NCI-H1417 treated with DMSO at 0.1 percent for 48 hours (cell line): ENCODE measurements at regions not wholly inside any gene's neighbourhood (a gene's known extent, or its start where the extent isn't known, plus 50 kb on each side); places are given as distances from the start of the nearest gene placed in this dataset.
A peak's percentile ranks its signal among the peaks of the same experiment; 100 is the strongest.
"Not testable (repeated sequence)": the region's sequence is repeated elsewhere in the genome, so short reads cannot be mapped to it uniquely, and the experiment has no call there.

Experiments
- DNase-seq: peaks from one replicate; lab custom pipeline; 2025; lab: John Stamatoyannopoulos, UW

- not testable (repeated sequence) for DNase-seq
These were observed 234.4 kb upstream of the EDNRA start for GRCh38 chr4:147246528-147246927.

GRCh38 chr4:147247579-147247978 is 233.3 kb upstream of the EDNRA start:
- DNase-seq = no peak

DNA sequence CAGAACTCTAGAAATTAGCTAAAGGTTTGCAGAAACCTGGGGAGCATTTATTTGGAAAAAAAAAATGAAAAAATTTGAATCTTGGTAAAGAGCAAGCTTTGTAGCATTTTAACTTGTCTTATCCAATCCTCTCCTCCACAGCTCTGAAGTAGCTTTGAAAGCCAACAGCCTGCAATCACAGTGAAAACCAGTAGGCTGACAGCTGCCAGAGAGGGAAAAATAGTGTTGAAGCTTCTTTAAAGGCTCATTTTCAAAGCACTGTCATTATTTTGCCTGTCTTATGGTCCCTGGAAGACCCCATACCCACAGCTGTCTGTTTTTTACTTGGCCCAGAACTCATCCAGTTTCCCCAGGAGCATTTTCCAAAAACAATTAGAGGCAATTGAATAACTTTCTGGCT is 230.8 kb upstream of the EDNRA start:
- no peak for DNase-seq

GRCh38 chr4:147255268-147255667 is 225.6 kb upstream of the EDNRA start:
- not testable (repeated sequence) for DNase-seq

DNA sequence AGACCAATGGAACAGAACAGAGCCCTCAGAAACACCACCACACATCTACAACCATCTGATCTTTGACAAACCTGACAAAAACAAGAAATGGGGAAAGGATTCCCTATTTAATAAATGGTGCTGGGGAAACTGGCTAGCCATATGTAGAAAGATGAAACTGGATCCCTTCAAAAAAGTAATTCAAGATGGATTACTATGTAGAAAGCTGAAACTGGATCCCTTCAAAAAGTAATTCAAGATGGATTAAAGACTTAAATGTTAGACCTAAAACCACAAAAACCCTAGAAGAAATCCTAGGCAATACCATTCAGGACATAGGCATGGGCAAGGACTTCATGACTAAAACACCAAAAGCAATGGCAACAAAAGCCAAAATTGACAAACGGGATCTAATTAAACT is 221.6 kb upstream of the EDNRA start:
- not testable (repeated sequence) for DNase-seq

GRCh38 chr4:147284256-147284835 is 196.6 kb upstream of the EDNRA start:
- no peak for DNase-seq

DNA sequence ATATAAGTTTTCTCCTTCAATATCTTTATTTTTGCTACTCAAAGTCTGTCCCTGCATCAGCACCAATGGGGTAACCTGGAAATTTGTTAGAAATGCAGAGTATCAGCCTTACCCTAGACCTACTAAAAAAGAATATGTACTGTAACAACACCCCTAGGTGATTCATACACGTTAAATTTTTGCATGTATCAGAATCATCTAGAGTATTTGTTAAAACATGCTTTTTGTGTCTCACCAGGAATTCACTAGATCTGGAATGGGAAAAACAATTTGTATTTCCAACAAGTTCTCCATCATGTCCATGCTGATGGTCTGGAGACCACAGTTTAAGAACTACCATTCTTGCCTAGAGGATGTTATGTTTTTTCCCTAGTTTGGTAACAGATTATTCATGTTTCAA is 196.0 kb upstream of the EDNRA start:
- no peak for DNase-seq

DNA sequence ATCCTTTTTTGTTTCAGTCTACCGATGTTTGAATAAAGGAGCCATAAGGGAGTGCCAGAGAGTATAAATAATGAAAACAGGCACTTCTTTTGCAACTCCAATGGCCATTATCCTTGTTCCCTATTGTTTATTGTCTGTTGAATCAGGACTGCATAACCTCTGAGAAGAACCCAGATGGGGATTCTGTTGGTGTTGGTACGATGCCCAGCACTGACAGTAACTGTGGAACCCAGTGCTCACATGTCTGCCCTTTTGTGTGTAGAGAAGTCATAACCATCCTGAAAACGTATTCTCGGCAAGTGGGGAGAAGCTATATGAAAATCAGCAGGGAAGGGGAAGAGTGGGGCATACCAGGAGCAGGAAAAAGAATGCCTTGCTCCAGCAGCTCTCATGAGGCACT is 195.1 kb upstream of the EDNRA start:
- DNase-seq = no peak

DNA sequence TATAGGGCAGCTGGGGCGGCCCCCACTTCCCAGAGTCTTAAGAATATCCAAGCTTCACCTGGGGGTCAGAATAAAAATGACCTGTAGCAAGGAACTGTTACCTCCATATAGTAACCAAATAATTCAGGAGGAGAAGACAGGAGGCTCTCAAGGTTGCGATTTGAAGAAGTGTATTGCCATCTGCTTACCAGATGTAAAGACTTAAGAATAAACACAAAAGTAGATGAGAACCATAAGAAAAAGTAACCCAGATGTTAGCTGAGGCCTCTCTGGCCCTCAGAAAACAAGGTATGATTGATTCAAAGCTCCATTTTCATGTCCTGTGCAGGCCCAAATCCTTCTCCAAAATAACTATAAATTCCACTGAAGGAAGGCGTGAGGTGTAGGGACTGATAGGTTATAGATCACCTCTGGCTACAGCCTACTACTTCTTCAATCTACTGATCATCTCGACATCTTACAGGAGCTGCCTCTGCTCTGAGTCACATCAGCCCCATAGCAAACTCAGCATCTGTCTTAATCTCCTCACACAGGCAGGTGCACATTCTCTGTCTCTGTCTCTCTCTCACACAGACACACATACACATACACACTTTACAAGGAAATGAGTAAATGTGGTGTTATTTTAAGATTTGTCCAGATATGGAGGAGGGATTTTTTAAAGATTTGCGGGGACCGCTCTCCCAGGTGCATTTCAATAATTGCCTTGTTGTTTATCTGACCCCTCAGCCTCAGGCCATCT is 193.9 kb upstream of the EDNRA start:
- DNase-seq = no peak

GRCh38 chr4:147287588-147287890 is 193.4 kb upstream of the EDNRA start:
- no peak for DNase-seq

- DNase-seq = no peak
These were observed 192.4 kb upstream of the EDNRA start for GRCh38 chr4:147288512-147288911.

GRCh38 chr4:147289181-147289580 is 191.7 kb upstream of the EDNRA start:
- DNase-seq = no peak

GRCh38 chr4:147292604-147293313 is 188.1 kb upstream of the EDNRA start:
- not testable (repeated sequence) for DNase-seq

- not testable (repeated sequence) for DNase-seq
These were observed 187.6 kb upstream of the EDNRA start for GRCh38 chr4:147293314-147293677.

DNA sequence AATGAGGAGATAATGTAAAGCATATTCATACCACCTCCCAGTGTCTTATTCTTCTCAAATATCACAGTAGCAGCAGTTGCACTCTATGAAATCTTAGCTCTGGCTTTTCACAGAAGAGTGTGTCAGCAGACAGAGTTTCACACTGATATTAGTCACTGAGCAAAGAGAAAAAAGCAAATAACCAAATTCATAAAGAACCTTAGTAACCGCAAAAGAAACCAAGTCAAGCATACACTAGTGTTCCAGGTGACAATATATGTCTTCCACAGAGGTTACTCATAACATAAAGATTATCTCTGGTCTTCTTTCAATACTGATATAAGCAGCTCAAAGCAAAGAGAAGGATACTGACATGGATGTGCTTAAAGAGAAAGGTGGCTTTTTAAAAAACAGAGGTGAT is 181.7 kb upstream of the EDNRA start:
- no peak for DNase-seq

- no peak for DNase-seq
These were observed 177.6 kb upstream of the EDNRA start for GRCh38 chr4:147303174-147303872.

DNA sequence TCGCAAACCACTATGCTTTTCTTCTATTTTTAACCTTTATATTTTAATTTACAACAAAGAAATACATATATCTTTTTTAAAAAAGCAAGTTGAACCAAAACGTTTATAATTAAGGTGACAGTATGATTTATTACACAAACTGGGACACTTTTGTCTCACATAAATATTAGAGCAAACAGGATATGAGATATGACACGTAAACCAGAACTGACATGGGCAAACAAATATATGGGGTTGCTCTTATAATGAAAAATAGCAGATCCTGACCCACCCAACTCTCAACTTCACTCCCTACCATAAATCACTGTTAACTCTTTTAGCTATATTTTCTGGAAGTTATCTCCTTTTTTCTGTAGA is 177.0 kb upstream of the EDNRA start:
- peak; percentile 9 for DNase-seq

DNA sequence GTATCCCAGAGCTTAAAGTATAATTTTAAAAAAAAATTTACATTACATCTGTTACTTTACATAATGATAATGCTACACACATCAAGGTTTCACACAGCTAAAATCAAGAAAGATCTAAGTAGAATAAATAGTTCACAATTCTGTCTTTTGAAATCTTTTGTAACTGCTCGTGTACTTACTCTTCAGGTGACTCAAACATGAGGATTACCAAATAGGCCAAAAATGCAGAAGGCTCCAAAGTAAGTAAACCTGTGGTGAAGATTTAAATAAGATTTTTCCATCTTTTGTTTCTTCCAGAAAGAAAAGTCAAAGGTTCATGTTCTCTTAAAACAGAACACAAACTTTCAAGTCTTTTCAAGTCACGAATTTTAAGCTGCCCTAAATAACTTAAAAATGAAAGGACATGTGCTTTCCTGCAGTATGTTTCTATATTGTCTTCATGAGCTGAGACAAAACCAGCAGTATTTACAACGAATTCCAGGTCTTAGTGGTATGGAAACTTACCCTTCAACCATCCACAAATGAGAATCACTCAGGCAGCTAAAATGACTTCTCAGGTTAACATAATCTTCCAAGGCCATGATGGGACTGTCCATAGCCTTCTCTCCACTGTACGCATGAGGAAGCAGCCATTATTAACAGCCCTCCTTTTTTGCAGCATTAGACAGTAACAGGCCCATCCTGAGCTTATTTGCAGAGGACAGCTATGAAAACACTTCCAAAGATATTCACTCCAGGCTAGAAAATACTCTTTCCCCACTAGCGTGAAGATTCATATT is 172.8 kb upstream of the EDNRA start:
- DNase-seq = no peak

GRCh38 chr4:147309434-147309833 is 171.5 kb upstream of the EDNRA start:
- DNase-seq = no peak

DNA sequence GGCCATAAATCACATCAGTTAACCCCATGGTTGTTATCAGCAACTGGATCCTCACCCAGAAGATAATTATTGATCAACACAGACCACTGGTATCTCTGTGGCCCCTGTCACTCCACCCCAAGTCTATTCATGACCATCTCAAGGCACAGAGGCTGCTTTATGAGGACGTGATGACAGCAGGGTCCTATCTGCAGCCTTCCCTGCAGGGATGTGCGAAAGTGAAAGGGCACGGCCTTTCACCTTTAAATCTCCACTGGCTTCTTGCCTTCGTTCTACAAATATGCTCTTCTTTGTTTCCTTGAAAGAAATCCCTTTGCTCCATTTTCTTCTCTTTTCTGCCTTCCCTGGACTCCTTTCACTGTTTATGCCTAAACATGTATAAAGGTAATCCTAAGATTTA is 170.6 kb upstream of the EDNRA start:
- DNase-seq = no peak

DNA sequence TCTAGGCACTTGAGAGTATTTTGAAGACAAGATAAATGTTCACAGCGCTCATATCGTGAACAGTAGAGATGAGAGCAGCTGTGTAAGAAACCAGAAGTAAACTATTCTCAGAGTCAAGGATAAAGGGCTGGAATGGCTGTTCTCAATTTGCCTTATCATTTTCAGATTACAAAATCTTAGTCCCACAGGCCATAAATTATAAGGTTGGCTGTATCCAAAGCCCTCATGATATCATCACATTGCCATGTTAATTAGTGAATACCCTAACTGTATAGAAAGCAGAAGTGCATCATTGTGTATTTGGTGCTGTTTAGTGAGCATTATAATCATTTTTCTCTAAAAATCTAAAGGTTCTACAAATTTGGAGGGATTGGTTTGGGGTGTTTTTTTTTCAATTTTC is 168.9 kb upstream of the EDNRA start:
- no peak for DNase-seq

- DNase-seq = no peak
These were observed 168.4 kb upstream of the EDNRA start for GRCh38 chr4:147312376-147313046.
